HG03108 (cell line): ENCODE measurements at regions not wholly inside any gene's neighbourhood (a gene's known extent, or its start where the extent isn't known, plus 50 kb on each side); places are given as distances from the start of the nearest gene placed in this dataset.
"Not testable (repeated sequence)": the region's sequence is repeated elsewhere in the genome, so short reads cannot be mapped to it uniquely, and the experiment has no call there.

Experiments used
- ATAC-seq: cut with Tn5 transposase; IDR thresholded peaks from one replicate; pipeline ENCODE4 v1.9.1; 2021; ENCODE audit warnings: moderate library complexity; ENCODE audit not compliant: unreplicated experiment

DNA sequence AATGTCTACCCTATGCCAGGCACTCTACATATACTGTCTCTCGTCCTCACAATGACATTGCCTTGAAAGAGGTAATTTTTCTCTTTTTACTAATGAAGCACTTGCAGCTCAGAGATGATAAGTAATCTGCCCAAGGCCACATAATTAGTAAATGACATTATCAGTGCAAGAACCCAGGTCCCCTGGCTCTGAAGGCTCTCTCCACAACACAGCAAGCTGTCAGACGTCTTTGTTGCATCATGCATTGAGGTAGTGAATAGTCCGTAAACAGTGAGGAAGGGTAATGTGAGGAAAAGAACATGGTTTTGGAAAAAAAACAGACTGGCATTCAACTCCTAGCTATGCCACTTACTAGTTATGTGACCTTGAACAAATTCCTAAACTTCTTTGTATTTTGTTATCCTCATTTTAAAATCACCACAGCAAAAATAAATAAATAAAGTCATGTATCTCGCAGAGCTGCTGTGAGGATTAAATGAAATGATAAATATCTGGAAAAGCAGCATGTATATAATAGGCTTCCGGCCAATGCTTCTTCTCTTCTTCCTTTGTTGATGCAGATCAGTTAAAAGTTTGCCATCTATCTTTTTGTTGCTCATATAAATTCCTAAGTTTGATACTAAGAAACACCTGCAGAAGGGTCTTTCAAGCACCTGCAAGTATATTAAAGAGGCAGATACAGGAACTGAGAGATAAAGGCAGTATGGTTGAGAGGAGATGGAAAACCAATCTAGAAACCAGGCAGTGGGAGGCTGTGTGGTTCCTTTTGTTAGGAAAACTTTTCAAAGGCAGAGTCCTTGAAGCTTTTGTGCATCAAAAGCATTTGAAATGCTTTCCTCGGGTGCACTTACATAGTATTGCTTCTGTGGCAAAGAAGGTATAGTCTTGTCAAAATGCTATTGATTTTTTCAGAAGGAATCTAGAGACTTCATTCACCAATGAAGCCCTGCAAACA is 82.8 kb downstream of the BTG1 start:
- no peak for ATAC-seq

DNA sequence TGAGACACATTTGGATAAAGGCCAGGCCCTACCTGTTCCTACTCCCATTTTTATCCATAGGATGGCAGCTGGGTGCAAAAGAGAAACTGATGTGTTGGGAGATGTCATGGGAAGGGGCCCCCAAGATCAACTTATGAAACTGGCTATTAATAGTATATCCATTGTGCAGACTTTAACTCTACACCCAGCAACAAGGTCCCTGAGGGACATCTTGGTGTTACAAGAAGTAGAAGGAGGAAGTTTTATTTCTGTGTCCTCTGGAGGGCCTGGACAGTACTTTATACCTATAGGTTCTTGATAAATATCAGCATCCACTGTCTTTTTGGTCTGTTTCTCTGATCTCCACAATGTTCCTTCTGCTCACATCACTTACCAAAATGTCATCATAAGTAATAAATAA is 84.6 kb downstream of the BTG1 start:
- no peak for ATAC-seq

DNA sequence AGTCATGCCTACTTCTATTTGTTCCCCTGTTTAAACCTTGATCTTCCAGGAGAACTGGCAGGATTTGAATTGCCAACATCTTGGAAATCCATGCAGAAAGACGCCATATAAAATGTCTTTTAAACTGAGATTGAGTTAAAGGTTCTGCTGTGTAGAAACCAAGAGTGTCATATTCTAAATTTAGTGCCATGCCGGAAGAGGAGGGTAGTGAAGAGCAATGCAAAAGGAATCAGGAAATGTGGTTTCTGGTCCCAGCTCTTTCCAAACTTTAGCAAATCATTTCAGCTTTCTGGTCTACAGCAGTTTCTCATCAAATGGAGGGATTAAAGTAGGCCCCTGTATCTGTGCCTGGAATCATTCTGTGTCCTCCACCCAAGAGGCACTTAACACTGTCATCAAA is 85.7 kb downstream of the BTG1 start:
- ATAC-seq: no peak

DNA sequence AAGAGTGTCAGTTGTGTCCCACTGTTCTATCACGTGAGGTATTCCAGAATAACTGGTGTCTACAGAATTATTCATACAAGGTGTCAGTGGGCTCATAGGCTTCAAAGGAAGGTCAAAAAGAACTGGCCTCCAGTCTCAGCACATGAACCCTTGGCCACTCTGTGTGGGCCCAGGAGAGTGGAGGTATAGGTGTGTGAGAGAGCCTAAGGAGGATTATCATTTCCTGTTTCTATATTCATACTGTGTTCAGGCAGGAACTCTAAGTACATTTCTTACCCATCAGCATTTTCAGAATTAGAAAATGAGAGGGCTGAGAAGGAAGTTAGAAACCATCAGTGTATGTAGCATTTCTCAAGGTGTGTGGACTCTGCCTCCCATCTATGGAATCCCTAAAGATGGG is 87.0 kb downstream of the BTG1 start:
- ATAC-seq: no peak

DNA sequence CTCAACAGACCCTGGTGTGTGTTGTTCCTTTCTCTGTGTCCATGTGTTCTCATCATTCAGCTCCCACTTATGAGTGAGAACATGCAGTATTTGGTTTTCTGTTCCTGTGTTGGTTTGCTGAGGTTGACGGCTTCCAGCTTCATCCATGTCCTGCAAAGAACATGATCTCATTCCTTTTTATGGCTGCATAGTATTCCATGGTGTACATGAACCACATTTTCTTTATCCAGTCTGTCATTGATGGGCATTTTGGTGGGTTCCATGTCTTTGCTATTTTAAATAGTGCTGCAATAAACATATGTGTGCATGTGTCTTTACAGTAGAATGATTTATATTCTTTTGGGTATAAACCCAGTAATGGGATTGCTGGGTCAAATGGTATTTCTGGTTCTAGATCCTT is 88.9 kb downstream of the BTG1 start:
- ATAC-seq: not testable (repeated sequence)

DNA sequence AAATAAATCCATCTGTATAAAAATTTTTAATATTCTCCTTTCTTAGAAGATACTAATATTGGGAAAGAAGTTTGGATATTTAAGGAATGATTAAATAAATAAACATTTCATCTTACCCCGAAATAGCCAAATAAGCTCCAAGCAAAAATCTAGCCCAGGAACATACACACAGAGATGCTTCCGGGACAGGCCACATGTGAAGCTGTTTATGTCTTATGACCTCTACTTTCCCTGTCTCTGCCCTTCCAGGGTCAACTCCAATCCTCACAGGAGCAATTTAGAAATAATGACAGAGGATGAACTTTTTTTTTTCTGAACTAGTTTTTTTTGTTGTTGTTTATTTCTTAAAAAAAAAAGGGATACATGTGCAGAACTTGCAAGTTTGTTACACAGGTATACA is 89.4 kb downstream of the BTG1 start:
- no peak for ATAC-seq

DNA sequence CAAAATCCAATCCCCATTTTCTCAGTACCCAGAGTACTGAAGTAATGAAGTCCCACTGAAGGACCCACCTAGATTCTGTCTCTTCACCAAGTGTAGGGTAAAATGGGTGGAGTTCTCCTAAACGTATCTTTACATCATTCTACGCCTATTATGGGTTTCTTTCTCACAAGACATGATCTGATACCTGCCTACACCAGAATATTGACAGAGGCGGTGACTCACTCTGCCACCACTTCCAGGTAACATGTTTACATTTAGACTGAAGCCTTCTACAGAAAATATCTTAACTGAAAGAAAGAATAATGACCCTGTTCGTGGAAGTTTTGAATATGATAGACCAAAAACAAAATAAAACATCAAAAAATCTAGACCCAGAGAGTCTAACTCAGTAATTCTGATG is 89.8 kb downstream of the BTG1 start:
- ATAC-seq: no peak

DNA sequence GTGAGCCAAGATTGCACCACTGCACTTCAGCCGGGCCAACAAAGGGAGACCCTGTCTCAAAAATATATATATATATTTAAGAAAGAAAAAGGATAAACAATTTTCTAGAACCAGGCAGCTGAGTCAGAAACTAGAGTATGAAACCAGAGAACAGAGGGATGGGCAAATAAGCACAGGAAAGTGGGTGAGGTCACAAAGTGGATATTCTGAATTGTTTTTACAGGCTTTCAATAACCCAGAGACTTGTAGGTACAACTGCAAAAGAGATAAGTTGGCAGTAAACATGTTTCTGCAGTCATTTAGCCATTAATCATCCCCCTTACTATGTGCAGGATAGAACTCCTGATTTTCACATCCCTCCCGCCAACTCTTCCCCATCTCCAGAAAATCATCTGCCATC is 94.2 kb downstream of the BTG1 start:
- no peak for ATAC-seq

DNA sequence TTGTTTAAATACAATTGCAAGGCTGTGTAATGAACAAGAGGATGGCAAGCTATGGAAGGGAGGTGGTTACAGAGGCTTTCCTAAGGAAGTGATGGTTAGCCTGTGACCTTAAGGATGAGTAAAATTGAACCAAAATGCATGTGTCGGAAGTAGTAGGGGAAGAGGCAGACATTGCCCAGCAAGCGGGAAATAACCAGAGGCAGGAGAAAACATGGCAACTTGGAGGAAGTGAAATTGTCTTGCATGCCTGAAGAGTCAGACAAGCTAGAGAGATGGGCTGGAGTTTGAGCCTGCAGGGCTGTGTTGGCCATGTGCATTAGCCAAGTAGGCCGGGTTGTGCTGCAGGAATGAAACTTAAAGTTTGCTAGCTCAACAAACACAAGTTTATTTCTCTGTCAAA is 96.2 kb downstream of the BTG1 start:
- ATAC-seq: peak; percentile 73

DNA sequence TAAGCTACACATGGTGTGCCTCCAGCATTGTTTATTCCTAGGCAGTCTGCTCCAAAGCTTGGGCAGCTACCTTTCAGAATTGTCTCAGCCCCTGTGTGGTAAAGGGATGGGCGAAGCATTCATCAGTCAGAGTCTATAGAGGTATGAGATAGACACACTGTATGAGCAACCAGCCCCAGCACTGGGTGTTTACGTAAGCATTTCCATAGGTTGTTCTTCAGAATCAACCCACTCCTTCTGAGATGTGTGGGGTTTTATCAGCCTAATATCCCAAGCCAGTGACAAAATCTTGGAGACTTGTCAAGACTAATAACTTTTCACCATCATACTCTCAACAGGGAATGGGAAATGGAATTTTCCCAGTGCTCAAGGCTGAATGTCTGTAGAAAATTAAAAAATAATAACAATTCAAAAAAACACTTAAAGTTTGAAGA is 98.2 kb downstream of the BTG1 start:
- ATAC-seq: no peak

DNA sequence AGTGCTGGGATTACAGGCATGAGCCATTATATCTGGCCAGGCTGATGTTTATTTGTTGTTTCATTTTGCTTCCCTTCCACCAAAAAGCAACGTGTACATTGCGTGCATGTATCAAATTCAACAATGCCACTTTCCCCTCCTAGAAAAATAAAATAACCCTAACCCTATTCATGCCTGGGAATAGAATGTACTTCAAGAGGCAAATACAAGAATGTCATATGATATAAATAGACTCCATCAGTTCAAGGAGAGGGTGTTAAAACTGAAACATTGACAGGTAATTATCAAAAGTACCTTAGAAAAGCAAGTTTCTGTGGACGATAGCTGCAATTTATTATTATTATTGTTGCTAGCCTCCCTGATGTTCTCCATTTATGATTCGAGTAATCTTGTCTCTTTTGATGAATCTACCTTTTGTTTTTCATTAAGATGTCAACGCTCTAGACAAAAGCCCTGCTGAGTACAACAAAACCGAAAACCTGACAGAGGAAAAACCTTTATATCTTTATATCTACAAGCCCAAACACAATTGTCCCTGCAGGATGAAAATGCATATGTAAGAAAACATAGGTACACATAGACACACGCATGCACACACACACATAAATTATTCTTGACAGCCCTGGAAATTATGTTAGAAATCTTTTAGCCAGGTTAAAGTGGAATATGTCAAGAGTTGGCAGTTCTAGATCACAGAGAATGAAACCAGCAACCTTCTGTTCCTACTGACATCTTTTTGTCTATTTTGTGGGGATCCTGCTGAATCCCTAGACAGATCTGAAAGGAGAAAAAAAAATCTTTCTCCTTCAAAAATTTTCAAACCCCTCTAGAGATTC is 98.9 kb downstream of the BTG1 start:
- ATAC-seq: no peak

DNA sequence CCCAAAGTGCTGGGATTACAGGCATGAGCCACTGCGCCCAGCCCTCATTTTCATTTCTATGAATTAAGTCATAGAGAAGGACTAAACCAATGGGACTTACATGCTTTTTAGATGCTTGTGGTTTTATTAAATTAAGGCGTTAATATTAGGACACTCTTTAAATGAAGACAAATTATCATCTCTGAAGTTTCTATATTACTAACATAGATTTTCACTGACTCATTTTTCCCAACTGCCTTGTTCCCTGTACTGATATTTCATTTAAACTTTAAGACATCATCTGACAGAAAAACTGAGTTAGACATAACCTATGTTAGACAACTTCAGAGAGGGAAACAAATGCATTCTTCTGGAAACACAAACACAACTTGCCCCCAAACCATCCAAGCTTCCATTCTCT is 99.8 kb downstream of the BTG1 start:
- no peak for ATAC-seq

DNA sequence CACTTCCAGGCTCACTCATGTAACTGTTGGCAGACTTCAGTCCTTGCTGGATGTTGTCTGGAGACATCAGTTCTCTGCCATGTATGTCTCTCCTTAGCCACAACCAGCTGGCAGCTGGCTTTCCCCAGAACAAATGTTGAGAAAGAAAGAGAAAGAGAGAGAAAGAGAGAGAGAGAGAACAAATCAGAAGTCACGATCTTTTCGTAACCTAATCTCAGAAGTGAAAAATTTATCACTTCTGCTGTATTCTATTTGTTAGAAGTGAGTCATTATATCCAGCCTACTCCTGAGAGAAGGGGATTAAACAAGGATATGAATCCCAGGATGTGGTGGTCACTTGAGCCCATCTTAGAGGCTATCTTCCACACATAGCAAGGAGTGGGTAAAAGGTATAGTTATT is 101.2 kb downstream of the BTG1 start:
- no peak for ATAC-seq

DNA sequence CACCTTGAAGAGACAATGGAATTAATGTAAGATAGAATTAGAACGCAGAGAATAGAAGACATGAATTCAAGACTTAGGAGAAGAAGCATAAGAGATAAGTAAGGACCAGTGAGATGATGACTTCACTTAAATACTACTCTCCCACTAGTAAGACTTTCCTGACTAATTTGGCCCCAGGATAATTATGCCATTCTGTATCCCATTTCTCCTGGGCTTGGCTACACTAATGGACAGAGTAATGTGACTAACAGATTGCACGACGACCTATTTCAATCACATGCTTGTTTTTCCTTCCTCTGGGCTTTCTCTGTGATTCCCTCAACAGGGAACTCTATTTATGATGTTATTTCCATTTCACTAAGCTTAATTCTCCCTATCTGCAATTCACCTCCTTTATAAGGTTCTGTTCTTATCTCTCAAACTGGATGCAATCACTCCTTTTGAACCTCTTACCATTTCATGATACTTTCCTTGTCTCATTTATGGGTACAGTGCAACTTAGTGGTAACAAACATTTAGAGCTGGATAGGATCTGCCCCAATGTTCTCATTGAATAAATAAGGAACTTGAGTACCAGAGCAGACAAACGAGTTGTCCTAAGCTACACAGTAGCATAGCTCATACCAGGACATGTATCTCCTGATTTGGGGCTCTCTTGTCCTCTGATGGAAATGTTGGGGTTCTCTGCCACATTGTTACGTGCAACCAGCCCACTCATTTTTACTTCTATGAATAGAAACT is 102.7 kb downstream of the BTG1 start:
- ATAC-seq: no peak

DNA sequence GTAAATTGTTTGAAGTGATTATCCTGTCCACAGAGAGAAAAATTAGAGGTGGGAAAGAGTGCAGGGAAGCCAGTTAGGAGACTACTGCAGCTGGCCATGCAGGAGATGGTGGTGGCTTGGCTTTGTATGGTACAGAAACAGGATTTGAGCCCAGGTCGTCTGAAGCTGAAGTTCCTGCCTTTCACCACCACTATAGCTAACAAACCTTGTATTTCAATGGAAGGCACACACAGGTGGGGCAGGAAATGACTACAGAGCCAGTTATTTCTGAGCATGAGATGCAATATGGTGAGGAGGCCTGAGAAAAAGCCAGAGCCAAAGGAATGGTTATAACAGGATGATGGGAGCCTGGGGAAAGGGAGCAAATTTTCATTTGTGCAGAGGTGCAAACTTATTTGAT is 103.9 kb downstream of the BTG1 start:
- no peak for ATAC-seq

DNA sequence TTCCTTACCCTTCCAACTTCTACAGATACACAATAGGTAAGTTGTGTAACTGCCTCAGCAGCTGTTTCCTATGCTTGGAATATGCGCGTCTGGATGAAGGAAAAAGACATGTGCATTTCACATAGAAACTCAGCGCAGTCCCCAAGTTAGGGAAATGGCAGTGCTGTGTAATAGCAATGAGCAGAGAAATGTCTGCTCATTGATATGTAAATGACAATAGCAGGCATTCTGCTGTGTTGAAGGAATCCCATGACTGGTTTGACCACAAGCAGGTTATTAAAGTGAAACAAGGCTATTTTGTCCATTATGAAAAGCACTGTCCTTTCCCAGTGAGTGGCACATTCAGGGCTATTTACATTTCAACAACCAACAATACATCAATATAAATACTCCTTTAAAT is 106.6 kb downstream of the BTG1 start:
- ATAC-seq: no peak

DNA sequence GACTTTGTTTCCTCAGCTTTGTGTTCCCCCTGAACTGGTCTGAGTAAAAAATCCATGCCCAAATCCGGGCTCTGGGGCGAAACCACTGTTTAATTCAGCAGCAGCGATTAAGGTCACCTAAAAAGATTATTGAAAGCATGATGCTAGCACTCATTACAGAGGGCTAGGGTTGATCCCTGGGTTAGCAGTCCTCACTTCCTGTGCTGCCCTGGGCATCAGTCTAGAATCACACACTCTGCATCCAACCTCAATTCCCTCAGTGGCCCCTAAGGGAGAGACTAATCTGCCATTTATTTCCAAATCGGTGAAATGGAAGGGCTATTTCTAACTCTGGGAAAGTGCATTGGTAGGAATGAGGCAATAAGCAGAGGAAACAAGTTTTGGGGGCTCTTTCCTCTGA is 107.2 kb downstream of the BTG1 start:
- no peak for ATAC-seq

DNA sequence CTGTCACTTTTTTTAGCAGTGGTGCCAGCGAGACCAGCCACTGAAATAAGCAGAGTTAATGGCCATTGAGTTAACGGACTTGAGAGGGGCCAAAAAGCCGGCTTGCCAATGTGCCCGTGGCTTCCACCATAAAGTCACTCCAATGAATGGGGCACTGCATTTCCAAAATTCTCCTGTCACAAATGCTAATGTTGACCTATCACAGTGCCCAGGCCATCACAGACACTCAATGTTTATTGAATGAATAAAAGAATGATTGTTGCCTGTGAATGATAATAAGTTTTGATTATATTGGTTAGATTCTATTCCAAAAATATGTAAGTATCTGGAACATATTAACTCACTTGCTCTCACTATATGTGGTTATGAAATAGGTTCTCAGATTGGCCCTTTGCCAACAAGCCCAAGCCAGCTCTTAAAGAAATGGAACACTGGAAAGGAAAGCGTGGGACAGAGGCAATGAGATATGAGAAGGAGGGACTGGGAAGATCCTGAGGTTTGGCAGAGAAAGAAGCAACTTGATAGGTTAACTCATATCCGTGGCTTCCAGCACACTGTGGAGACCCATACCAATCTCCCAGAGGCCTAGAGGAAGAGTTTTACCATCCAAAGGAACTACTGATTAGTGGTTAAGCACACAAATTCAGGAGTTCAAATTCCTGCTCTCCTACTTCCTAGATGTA is 108.7 kb downstream of the BTG1 start:
- ATAC-seq: no peak

DNA sequence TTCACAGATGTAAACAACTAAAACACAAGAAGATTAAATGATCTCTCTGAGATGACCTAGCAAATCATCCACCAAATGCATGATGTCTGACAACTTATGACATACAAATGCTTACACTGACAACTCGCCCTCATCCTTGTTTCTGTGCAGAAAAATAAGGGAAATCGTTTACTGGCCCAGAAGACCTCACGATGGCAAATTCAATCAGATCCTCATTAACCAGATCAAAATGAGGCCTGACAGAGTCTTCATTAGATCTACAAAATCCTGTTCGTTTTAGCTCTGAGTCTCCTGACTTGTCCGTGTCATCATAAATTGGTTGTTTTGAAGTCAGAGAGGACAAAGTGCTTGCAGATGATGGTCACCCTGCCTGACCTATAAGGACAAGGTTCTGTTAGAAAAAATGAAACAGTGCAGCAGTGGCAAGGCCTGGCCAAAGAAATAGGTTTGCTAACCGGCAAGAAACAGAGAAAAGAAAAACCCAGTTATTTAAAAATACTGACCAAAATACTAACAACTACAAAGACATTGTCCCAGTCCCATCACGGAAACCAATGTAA is 109.5 kb downstream of the BTG1 start:
- no peak for ATAC-seq

DNA sequence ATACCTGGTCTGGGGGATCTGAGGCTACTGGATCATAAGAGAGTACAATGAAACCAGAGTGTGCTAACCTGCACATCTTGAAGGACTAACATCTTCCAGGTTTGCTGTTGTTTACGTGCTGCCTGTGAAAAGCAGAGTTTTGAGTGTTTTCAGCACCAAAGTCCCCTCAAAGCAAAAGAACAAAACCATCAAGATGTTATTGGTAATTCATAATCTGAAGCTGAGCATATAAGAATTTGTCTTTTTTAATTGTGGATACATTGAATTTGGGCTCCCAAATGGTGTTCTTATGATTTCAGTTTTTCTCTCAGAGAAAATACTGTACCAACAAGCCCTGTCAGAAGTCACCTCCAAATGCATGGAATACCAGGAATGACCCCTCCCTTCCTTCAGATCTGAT is 110.2 kb downstream of the BTG1 start:
- no peak for ATAC-seq
